IPS-18a (cell line): ENCODE measurements at regions not wholly inside any gene's neighbourhood (a gene's known extent, or its start where the extent isn't known, plus 50 kb on each side); places are given as distances from the start of the nearest gene placed in this dataset.

Source experiments
- H3K27ac ChIP-seq: one replicate; pipeline ENCODE4 v1.5.1; 2013; ENCODE audit warnings: low read length
- H3K27me3 ChIP-seq: one replicate; pipeline ENCODE4 v1.6.1; 2013; ENCODE audit warnings: mild to moderate bottlenecking, low read length; ENCODE audit not compliant: control insufficient read depth, insufficient read depth
- H3K36me3 ChIP-seq: one replicate; pipeline ENCODE4 v1.6.1; 2013; ENCODE audit warnings: low read depth, low read length; ENCODE audit not compliant: control insufficient read depth
- H3K4me1 ChIP-seq: one replicate; pipeline ENCODE4 v1.6.1; 2013; ENCODE audit warnings: low read depth, low read length; ENCODE audit not compliant: control insufficient read depth
- H3K4me3 ChIP-seq: one replicate; pipeline ENCODE4 v1.5.1; 2013; ENCODE audit warnings: low read length
- H3K9ac ChIP-seq: one replicate; pipeline ENCODE4 v1.6.1; 2013; ENCODE audit warnings: mild to moderate bottlenecking, low read length, moderate library complexity
- H3K9me3 ChIP-seq: one replicate; pipeline ENCODE4 v1.6.1; 2013; ENCODE audit warnings: low read depth, low read length; ENCODE audit not compliant: control insufficient read depth

GRCh38 chr4:180052629-180053028 is 2190.6 kb upstream of the TENM3 start:
- Histone ChIP-seq H3K4me3 (no peak overlapping the region), H3K27me3 (peaks cover 7% of the 10 kb centered on the region), H3K36me3 (no peaks in the 10 kb centered on the region), H3K4me1 (peaks cover 7% of the 10 kb centered on the region), H3K9me3 (no peaks in the 10 kb centered on the region), H3K9ac (no peak overlapping the region), H3K27ac (no peak overlapping the region)

- Histone ChIP-seq H3K4me3 (no peak overlapping the region), H3K4me1 (peaks cover 7% of the 10 kb centered on the region), H3K9ac (no peak overlapping the region), H3K36me3 (no peaks in the 10 kb centered on the region), H3K9me3 (no peaks in the 10 kb centered on the region), H3K27ac (no peak overlapping the region), H3K27me3 (peaks cover 9% of the 10 kb centered on the region)
These were observed 2188.9 kb upstream of the TENM3 start for GRCh38 chr4:180054291-180054690.

- Histone ChIP-seq H3K36me3 (no peaks in the 10 kb centered on the region), H3K4me3 (peak overlapping the region; percentile 75), H3K4me1 (no peaks in the 10 kb centered on the region), H3K27me3 (peaks cover 36% of the 10 kb centered on the region), H3K27ac (no peak overlapping the region), H3K9ac (no peak overlapping the region), H3K9me3 (no peaks in the 10 kb centered on the region)
These were observed 2185.9 kb upstream of the TENM3 start for GRCh38 chr4:180057299-180057721.

GRCh38 chr4:180057891-180058671 is 2185.1 kb upstream of the TENM3 start:
- peaks cover 36% of the 10 kb centered on the region for H3K27me3 ChIP-seq
- no peaks in the 10 kb centered on the region for H3K9me3 ChIP-seq
- no peaks in the 10 kb centered on the region for H3K36me3 ChIP-seq
- H3K4me1 ChIP-seq, result no peaks in the 10 kb centered on the region
- H3K27ac ChIP-seq, result no peak overlapping the region
- peak overlapping the region; percentile 75 for H3K4me3 ChIP-seq
- H3K9ac ChIP-seq, result no peak overlapping the region

GRCh38 chr4:180058691-180059215 is 2184.4 kb upstream of the TENM3 start:
- H3K4me1 ChIP-seq, result no peaks in the 10 kb centered on the region
- peaks cover 36% of the 10 kb centered on the region for H3K27me3 ChIP-seq
- H3K27ac ChIP-seq, result no peak overlapping the region
- H3K9me3 ChIP-seq, result no peaks in the 10 kb centered on the region
- H3K36me3 ChIP-seq, result no peaks in the 10 kb centered on the region
- H3K9ac ChIP-seq, result peak overlapping the region; percentile 35
- H3K4me3 ChIP-seq, result peak overlapping the region; percentile 83

GRCh38 chr4:180059216-180059881 is 2183.9 kb upstream of the TENM3 start:
- H3K4me1 ChIP-seq, result no peaks in the 10 kb centered on the region
- H3K4me3 ChIP-seq, result peak overlapping the region; percentile 83
- no peaks in the 10 kb centered on the region for H3K36me3 ChIP-seq
- no peak overlapping the region for H3K27ac ChIP-seq
- no peak overlapping the region for H3K9ac ChIP-seq
- peaks cover 36% of the 10 kb centered on the region for H3K27me3 ChIP-seq
- no peaks in the 10 kb centered on the region for H3K9me3 ChIP-seq

- Histone ChIP-seq H3K36me3 (no peaks in the 10 kb centered on the region), H3K27ac (no peak overlapping the region), H3K4me1 (no peaks in the 10 kb centered on the region), H3K9ac (no peak overlapping the region), H3K9me3 (no peaks in the 10 kb centered on the region), H3K4me3 (peak overlapping the region; percentile 83), H3K27me3 (peaks cover 36% of the 10 kb centered on the region)
These were observed 2182.9 kb upstream of the TENM3 start for GRCh38 chr4:180060159-180060889.

GRCh38 chr4:180081072-180081471 is 2162.1 kb upstream of the TENM3 start:
- H3K27me3 ChIP-seq, result no peaks in the 10 kb centered on the region
- no peaks in the 10 kb centered on the region for H3K9me3 ChIP-seq
- no peak overlapping the region for H3K4me3 ChIP-seq
- no peaks in the 10 kb centered on the region for H3K4me1 ChIP-seq
- H3K27ac ChIP-seq, result no peak overlapping the region
- H3K36me3 ChIP-seq, result no peaks in the 10 kb centered on the region
- no peak overlapping the region for H3K9ac ChIP-seq

- Histone ChIP-seq H3K4me3 (no peak overlapping the region), H3K9ac (no peak overlapping the region), H3K36me3 (no peaks in the 10 kb centered on the region)
These were observed 2158.6 kb upstream of the TENM3 start for GRCh38 chr4:180084561-180084960.

GRCh38 chr4:180086480-180087190 is 2156.6 kb upstream of the TENM3 start:
- Histone ChIP-seq H3K4me1 (no peaks in the 10 kb centered on the region), H3K4me3 (no peak overlapping the region), H3K9ac (no peak overlapping the region), H3K27ac (no peak overlapping the region), H3K36me3 (no peaks in the 10 kb centered on the region), H3K27me3 (no peaks in the 10 kb centered on the region), H3K9me3 (no peaks in the 10 kb centered on the region)

More at GRCh38 chr4:180084561-180084960, 2158.6 kb upstream of the TENM3 start:
- no peaks in the 10 kb centered on the region for H3K4me1 ChIP-seq
- H3K9me3 ChIP-seq, result no peaks in the 10 kb centered on the region
- H3K27ac ChIP-seq, result no peak overlapping the region
- no peaks in the 10 kb centered on the region for H3K27me3 ChIP-seq

- Histone ChIP-seq H3K36me3 (no peaks in the 10 kb centered on the region), H3K27me3 (no peaks in the 10 kb centered on the region), H3K9me3 (no peaks in the 10 kb centered on the region), H3K4me3 (no peak overlapping the region), H3K27ac (no peak overlapping the region), H3K9ac (no peak overlapping the region), H3K4me1 (no peaks in the 10 kb centered on the region)
These were observed 2144.6 kb upstream of the TENM3 start for GRCh38 chr4:180098586-180098985.
